ENCODE measurements at regions not wholly inside any gene's neighbourhood (a gene's known extent, or its start where the extent isn't known, plus 50 kb on each side); places are given as distances from the start of the nearest gene placed in this dataset.

GRCh38 chr5:152083231-152083630 is 158.6 kb upstream of the GLRA1 start:
- no peak overlapping the region for H3K4me3 ChIP-seq (ENCODE audit: low read depth, low read length)
- DNase-seq (ENCODE audit: low read depth), result no peak
- TF ChIP-seq MAX (IDR thresholded peaks at IDR 0.05; ENCODE audit: low read depth, low read length), result no peak
- no peak for TF ChIP-seq CTCF (IDR thresholded peaks at IDR 0.05; ENCODE audit: low read depth, low read length)
- no peak for TF ChIP-seq MYC (IDR thresholded peaks at IDR 0.05; ENCODE audit: low read depth, low read length)
- TF ChIP-seq POLR2A (IDR thresholded peaks at IDR 0.05; ENCODE audit: extremely low read depth, insufficient read length), result no peak

- no peak for DNase-seq (ENCODE audit: low read depth)
- no peak for TF ChIP-seq MYC (IDR thresholded peaks at IDR 0.05; ENCODE audit: low read depth, low read length)
- TF ChIP-seq CTCF (IDR thresholded peaks at IDR 0.05; ENCODE audit: low read depth, low read length), result no peak
- no peak for TF ChIP-seq POLR2A (IDR thresholded peaks at IDR 0.05; ENCODE audit: extremely low read depth, insufficient read length)
- TF ChIP-seq MAX (IDR thresholded peaks at IDR 0.05; ENCODE audit: low read depth, low read length), result no peak
- no peak overlapping the region for H3K4me3 ChIP-seq (ENCODE audit: low read depth, low read length)
Measured at GRCh38 chr5:152072091-152072490, 147.4 kb upstream of the GLRA1 start.

GRCh38 chr5:152070591-152070990 is 145.9 kb upstream of the GLRA1 start:
- no peak for TF ChIP-seq CTCF (IDR thresholded peaks at IDR 0.05; ENCODE audit: low read depth, low read length)
- no peak for TF ChIP-seq POLR2A (IDR thresholded peaks at IDR 0.05; ENCODE audit: extremely low read depth, insufficient read length)
- no peak for TF ChIP-seq MAX (IDR thresholded peaks at IDR 0.05; ENCODE audit: low read depth, low read length)
- no peak for TF ChIP-seq MYC (IDR thresholded peaks at IDR 0.05; ENCODE audit: low read depth, low read length)
- no peak overlapping the region for H3K4me3 ChIP-seq (ENCODE audit: low read depth, low read length)
- no peak for DNase-seq (ENCODE audit: low read depth)

GRCh38 chr5:152066784-152067183 is 142.1 kb upstream of the GLRA1 start:
- TF ChIP-seq MAX (IDR thresholded peaks at IDR 0.05; ENCODE audit: low read depth, low read length) (no peak), POLR2A (IDR thresholded peaks at IDR 0.05; ENCODE audit: extremely low read depth, insufficient read length) (no peak), MYC (IDR thresholded peaks at IDR 0.05; ENCODE audit: low read depth, low read length) (no peak), CTCF (IDR thresholded peaks at IDR 0.05; ENCODE audit: low read depth, low read length) (no peak)
- H3K4me3 ChIP-seq (ENCODE audit: low read depth, low read length), result no peak overlapping the region
- DNase-seq (ENCODE audit: low read depth), result no peak

- no peak overlapping the region for H3K4me3 ChIP-seq (ENCODE audit: low read depth, low read length)
- TF ChIP-seq POLR2A (IDR thresholded peaks at IDR 0.05; ENCODE audit: extremely low read depth, insufficient read length), result no peak
- no peak for TF ChIP-seq MAX (IDR thresholded peaks at IDR 0.05; ENCODE audit: low read depth, low read length)
- no peak for TF ChIP-seq CTCF (IDR thresholded peaks at IDR 0.05; ENCODE audit: low read depth, low read length)
- TF ChIP-seq MYC (IDR thresholded peaks at IDR 0.05; ENCODE audit: low read depth, low read length), result no peak
- DNase-seq (ENCODE audit: low read depth), result no peak
Measured at GRCh38 chr5:152063004-152063403, 138.4 kb upstream of the GLRA1 start.

GRCh38 chr5:152061095-152061494 is 136.4 kb upstream of the GLRA1 start:
- no peak for TF ChIP-seq CTCF (IDR thresholded peaks at IDR 0.05; ENCODE audit: low read depth, low read length)
- no peak for TF ChIP-seq MAX (IDR thresholded peaks at IDR 0.05; ENCODE audit: low read depth, low read length)
- TF ChIP-seq MYC (IDR thresholded peaks at IDR 0.05; ENCODE audit: low read depth, low read length), result no peak
- no peak for TF ChIP-seq POLR2A (IDR thresholded peaks at IDR 0.05; ENCODE audit: extremely low read depth, insufficient read length)
- H3K4me3 ChIP-seq (ENCODE audit: low read depth, low read length), result no peak overlapping the region
- DNase-seq (ENCODE audit: low read depth), result no peak

Data from NB4 (cell line).